IMR-90 (cell line): ENCODE measurements at regions not wholly inside any gene's neighbourhood (a gene's known extent, or its start where the extent isn't known, plus 50 kb on each side); places are given as distances from the start of the nearest gene placed in this dataset.

Experiments
- CTCF ChIP-seq: conservative IDR thresholded peaks from 2 replicates; pipeline ENCODE4 v1.5.1; 2012; ENCODE audit warnings: mild to moderate bottlenecking, low read depth, low read length, improper control_type of control experiment
- FOS ChIP-seq: fragments of 150-350 bp; IDR thresholded peaks from 2 replicates; pipeline ENCODE4 v1.6.1; 2016; ENCODE audit warnings: low read depth, low read length
- RFX5 ChIP-seq: IDR thresholded peaks from 2 replicates; pipeline ENCODE4 v1.8.0; 2012; ENCODE audit warnings: low read depth, mild to moderate bottlenecking, low read length, moderate library complexity

DNA sequence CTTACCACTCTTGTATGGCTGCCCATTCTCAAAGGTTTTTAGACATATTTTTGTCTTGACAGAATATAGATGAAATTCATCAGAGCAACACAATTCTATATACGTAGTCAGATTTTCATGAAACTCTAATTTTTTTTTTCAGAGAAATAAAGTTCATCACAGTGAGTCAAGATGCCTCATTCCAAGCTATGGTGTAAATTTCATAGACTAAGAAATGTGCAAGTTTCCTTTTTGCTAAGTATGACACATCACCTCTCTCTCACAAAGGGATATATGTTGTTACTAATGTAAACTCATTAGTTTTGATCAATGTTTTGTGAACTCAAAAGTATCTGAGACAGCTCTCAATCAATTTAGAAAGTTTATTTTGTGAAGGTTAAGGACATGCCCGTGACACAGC lies 60.4 kb upstream of the ATXN3L start:
- TF ChIP-seq CTCF (no peak), FOS (no peak), RFX5 (no peak)
